ENCODE measurements at regions not wholly inside any gene's neighbourhood (a gene's known extent, or its start where the extent isn't known, plus 50 kb on each side); places are given as distances from the start of the nearest gene placed in this dataset.

DNA sequence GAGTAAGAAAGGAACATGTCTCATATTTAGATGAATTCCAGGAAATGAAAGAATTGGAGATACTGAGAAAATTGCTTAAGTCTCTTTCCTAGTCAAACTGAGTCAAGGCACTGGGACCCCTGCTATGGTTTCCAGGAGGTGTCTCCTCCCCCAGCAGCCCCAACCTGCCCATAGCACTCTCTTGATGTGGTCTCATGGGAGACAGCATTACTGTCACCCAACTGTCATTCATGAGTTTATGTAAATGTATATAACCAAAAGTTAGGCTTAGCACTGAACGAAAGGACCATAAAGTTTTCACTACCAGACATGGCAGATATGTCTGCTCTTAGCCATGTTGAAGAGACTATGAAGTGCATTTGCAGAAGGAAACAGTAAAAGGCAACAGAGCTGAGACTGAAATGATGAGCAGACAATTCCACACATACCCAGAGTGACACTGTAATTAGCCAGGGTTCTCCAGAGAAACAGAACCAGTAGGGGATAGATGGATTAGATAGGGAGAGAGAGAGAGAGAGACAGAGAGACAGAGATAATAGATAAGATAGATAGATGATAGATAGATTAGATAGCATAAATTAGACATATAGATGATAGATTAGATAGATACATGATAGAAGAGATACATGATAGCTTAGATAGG lies 328.1 kb downstream of the BRD1 start:
- Histone ChIP-seq H3K27me3 (replicated peaks; ENCODE audit: control insufficient read depth, insufficient read depth, low read length, poor library complexity, severe bottlenecking) (no peaks in the 10 kb centered on the region), H3K4me1 (ENCODE audit: control insufficient read depth, insufficient read depth, low read length, poor library complexity, severe bottlenecking) (peaks cover 3% of the 10 kb centered on the region), H3K4me3 (ENCODE audit: insufficient read depth, low read depth, low read length, poor library complexity, severe bottlenecking) (no peak overlapping the region), H3K36me3 (ENCODE audit: control insufficient read depth, insufficient read depth, low read length) (no peaks in the 10 kb centered on the region), H3K9me3 (ENCODE audit: control insufficient read depth, low read length) (no peaks in the 10 kb centered on the region), H3K27ac (ENCODE audit: insufficient read depth, low read length, poor library complexity, severe bottlenecking) (no peak overlapping the region)
- DNase-seq = no peak

DNA sequence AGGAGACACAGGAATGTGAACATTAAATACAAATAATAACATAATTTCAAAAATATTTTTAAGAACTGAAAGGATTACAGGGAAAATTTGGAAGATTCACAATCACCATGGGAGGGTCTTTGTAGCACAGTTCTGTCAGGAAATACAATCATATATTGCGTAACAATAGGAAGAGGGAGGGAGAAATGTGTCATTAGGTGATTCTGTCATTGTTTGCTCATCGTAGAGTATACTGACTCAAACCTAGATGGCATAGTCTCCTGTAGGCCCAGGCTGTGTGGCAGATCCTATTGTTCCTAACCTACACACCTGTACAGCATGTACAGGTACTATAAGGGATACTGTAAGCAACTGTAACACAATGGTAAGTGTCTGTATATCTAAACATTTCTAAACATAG lies 330.4 kb downstream of the BRD1 start:
- Histone ChIP-seq H3K4me3 (ENCODE audit: insufficient read depth, low read depth, low read length, poor library complexity, severe bottlenecking) (no peak overlapping the region), H3K4me1 (ENCODE audit: control insufficient read depth, insufficient read depth, low read length, poor library complexity, severe bottlenecking) (peaks cover under 1% of the 10 kb centered on the region), H3K9me3 (ENCODE audit: control insufficient read depth, low read length) (no peaks in the 10 kb centered on the region), H3K27me3 (replicated peaks; ENCODE audit: control insufficient read depth, insufficient read depth, low read length, poor library complexity, severe bottlenecking) (no peaks in the 10 kb centered on the region), H3K36me3 (ENCODE audit: control insufficient read depth, insufficient read depth, low read length) (no peaks in the 10 kb centered on the region), H3K27ac (ENCODE audit: insufficient read depth, low read length, poor library complexity, severe bottlenecking) (no peak overlapping the region)
- no peak for DNase-seq

DNA sequence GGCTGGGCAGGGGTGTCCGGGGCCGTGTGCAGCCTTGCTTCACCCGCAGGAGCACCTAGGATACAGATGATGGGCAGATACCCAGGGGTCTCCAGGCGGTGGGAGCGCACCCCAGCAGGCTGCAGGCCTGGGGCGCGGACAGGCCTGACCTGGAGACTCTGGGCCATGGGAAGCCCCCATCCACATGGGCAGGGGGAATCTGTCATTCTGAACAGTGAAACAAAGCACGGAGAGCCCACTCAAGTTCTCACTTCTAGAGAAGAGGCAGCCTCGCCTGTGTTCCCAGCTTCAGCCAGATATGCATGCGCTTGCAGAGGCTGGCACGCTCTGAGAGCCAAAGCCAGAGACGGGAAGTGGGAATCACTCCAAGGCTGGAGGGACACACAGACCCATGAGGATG lies 333.1 kb downstream of the BRD1 start:
- Histone ChIP-seq H3K36me3 (ENCODE audit: control insufficient read depth, insufficient read depth, low read length) (no peaks in the 10 kb centered on the region), H3K9me3 (ENCODE audit: control insufficient read depth, low read length) (no peaks in the 10 kb centered on the region), H3K27ac (ENCODE audit: insufficient read depth, low read length, poor library complexity, severe bottlenecking) (no peak overlapping the region), H3K4me1 (ENCODE audit: control insufficient read depth, insufficient read depth, low read length, poor library complexity, severe bottlenecking) (no peaks in the 10 kb centered on the region), H3K4me3 (ENCODE audit: insufficient read depth, low read depth, low read length, poor library complexity, severe bottlenecking) (no peak overlapping the region), H3K27me3 (replicated peaks; ENCODE audit: control insufficient read depth, insufficient read depth, low read length, poor library complexity, severe bottlenecking) (no peaks in the 10 kb centered on the region)
- DNase-seq = no peak

DNA sequence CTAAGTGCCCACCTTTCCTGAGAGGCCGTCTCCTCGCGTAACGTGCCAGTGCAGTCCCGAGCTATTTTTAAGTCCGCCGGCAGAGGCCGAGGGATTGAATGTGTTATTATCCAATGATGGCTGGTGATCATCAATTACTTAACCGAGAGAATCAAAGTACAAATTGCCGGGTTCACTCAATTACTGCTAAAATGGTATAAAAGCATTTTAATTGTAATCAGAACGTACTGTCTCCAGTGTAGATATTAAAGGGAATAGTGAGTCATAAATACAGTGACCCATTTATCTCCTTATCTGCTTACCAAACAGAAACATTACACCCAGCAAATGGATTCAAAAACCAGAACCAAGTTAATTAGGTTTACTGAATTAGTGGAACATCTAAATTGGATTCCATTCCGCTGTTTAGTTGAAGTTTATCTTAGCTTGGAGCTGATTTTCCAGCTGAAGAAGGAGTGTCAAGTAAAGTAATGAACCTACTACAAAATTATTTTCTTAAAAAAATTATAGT lies 334.9 kb downstream of the BRD1 start:
- no peaks in the 10 kb centered on the region for H3K4me1 ChIP-seq (ENCODE audit: control insufficient read depth, insufficient read depth, low read length, poor library complexity, severe bottlenecking)
- no peak for DNase-seq
- no peak overlapping the region for H3K27ac ChIP-seq (ENCODE audit: insufficient read depth, low read length, poor library complexity, severe bottlenecking)
- no peaks in the 10 kb centered on the region for H3K9me3 ChIP-seq (ENCODE audit: control insufficient read depth, low read length)
- no peaks in the 10 kb centered on the region for H3K36me3 ChIP-seq (ENCODE audit: control insufficient read depth, insufficient read depth, low read length)
- no peaks in the 10 kb centered on the region for H3K27me3 ChIP-seq (replicated peaks; ENCODE audit: control insufficient read depth, insufficient read depth, low read length, poor library complexity, severe bottlenecking)
- H3K4me3 ChIP-seq (ENCODE audit: insufficient read depth, low read depth, low read length, poor library complexity, severe bottlenecking) = no peak overlapping the region

DNA sequence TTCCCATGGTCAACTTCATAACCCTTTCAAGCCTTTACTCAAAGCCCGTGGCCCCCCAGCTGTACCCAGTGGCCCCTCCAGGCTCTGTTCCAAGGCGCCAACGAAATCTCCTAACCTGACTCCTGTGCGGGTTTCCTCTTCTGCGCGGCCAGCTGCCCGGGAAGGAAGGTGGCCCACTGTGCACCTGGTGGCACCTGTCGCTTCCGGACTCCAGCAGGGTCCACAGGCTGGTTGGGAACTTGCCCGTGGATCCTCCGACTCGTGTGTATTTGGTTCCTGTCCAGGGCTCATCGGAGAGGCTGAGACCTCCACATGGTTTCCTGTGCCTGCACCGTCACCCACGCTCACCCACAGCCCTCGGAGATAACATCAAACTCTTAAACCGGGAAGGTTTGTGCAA lies 335.4 kb downstream of the BRD1 start:
- Histone ChIP-seq H3K27me3 (replicated peaks; ENCODE audit: control insufficient read depth, insufficient read depth, low read length, poor library complexity, severe bottlenecking) (no peaks in the 10 kb centered on the region), H3K4me3 (ENCODE audit: insufficient read depth, low read depth, low read length, poor library complexity, severe bottlenecking) (no peak overlapping the region), H3K27ac (ENCODE audit: insufficient read depth, low read length, poor library complexity, severe bottlenecking) (no peak overlapping the region), H3K4me1 (ENCODE audit: control insufficient read depth, insufficient read depth, low read length, poor library complexity, severe bottlenecking) (no peaks in the 10 kb centered on the region), H3K36me3 (ENCODE audit: control insufficient read depth, insufficient read depth, low read length) (no peaks in the 10 kb centered on the region), H3K9me3 (ENCODE audit: control insufficient read depth, low read length) (no peaks in the 10 kb centered on the region)
- no peak for DNase-seq

DNA sequence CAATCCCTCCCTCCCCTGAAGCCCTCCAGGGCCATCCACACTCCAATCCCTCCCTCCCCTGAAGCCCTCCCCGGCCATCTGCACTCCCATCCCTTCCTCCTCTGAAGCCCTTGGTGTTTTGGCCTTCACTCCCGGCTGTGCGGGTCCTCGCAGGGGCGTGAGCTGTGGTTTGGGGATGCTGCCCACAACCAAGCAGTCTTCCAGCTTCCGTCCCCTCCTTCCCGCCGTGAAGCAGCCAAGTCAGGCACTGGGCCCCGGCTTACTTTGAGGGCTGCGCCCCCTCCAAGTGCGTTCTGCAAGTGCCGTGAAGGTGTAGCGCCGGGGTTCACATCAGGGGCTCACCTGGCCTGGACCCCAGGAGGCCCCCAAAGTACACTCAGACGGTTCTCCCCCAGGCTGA lies 335.9 kb downstream of the BRD1 start:
- Histone ChIP-seq H3K27ac (ENCODE audit: insufficient read depth, low read length, poor library complexity, severe bottlenecking) (no peak overlapping the region), H3K4me1 (ENCODE audit: control insufficient read depth, insufficient read depth, low read length, poor library complexity, severe bottlenecking) (no peaks in the 10 kb centered on the region), H3K36me3 (ENCODE audit: control insufficient read depth, insufficient read depth, low read length) (no peaks in the 10 kb centered on the region), H3K27me3 (replicated peaks; ENCODE audit: control insufficient read depth, insufficient read depth, low read length, poor library complexity, severe bottlenecking) (no peaks in the 10 kb centered on the region), H3K4me3 (ENCODE audit: insufficient read depth, low read depth, low read length, poor library complexity, severe bottlenecking) (no peak overlapping the region), H3K9me3 (ENCODE audit: control insufficient read depth, low read length) (no peaks in the 10 kb centered on the region)
- no peak for DNase-seq

DNA sequence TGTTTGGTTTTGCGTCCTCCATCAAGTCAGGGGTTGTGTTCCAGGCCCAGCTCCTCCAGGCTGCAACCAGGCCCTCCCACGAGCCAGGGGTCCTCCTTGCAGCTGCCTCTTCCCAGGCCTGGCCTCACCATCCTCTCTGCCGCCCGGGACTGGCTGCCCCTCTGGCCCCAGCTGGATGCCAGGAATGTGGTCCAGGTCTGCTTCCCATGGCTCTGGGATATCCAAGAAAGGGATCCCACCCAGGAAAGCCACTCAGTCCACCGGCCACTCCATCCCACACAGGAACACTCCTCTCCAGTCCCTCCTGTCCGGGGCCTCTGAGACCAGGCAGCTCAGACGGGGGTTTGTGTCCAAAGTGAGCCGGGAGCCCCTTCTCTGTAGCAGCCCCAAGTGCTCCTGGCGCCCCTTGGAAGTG lies 336.4 kb downstream of the BRD1 start:
- no peaks in the 10 kb centered on the region for H3K9me3 ChIP-seq (ENCODE audit: control insufficient read depth, low read length)

DNA sequence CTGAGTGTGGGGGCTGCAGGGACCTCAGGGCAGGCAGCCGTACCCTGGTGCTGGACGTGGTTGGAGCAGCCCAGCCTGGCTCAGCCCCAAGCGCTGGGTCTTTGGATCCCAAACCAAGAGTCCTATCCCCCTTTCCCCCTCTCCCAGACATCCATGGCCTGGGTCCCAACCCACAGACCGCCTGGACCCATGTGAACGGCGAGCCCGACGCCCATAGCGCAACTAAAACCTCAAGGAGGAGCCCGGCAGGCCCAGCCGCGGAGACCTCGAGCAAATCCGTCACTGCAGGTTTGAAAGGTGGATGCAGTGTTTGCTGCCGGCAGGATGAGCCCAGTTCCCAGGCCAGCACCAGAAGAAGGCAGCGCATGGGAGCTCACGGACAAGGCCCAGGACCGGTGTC lies 337.0 kb downstream of the BRD1 start:
- no peaks in the 10 kb centered on the region for H3K36me3 ChIP-seq (ENCODE audit: control insufficient read depth, insufficient read depth, low read length)
- no peak for DNase-seq

More for the DNA sequence above, 336.4 kb downstream of the BRD1 start:
- H3K27me3 ChIP-seq (replicated peaks; ENCODE audit: control insufficient read depth, insufficient read depth, low read length, poor library complexity, severe bottlenecking) = no peaks in the 10 kb centered on the region
- no peak overlapping the region for H3K4me3 ChIP-seq (ENCODE audit: insufficient read depth, low read depth, low read length, poor library complexity, severe bottlenecking)
- H3K36me3 ChIP-seq (ENCODE audit: control insufficient read depth, insufficient read depth, low read length) = no peaks in the 10 kb centered on the region
- no peak overlapping the region for H3K27ac ChIP-seq (ENCODE audit: insufficient read depth, low read length, poor library complexity, severe bottlenecking)
- no peaks in the 10 kb centered on the region for H3K4me1 ChIP-seq (ENCODE audit: control insufficient read depth, insufficient read depth, low read length, poor library complexity, severe bottlenecking)
- DNase-seq = no peak

DNA sequence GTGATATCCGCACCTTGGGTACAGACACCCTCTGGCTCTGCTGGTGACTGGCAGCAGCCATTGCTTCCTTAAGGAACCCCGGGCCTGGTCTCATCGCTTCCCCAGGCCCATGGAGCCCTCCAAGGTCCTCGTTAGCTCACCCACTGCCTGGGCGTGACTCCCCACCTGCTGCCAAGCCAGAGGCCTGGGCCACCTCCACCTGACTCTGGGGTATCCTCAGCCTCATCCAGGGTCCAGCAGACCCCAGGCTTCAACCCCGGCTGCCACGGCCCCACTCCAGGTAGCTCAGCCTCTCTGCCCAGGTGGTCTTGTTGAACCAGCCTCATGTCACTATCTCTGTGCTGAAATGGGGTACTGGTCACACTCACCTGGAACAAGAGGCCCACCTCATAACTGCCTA lies 337.9 kb downstream of the BRD1 start:
- no peak for DNase-seq
- H3K4me1 ChIP-seq (ENCODE audit: control insufficient read depth, insufficient read depth, low read length, poor library complexity, severe bottlenecking) = no peaks in the 10 kb centered on the region
- H3K9me3 ChIP-seq (ENCODE audit: control insufficient read depth, low read length) = no peaks in the 10 kb centered on the region

More for the DNA sequence above, 337.0 kb downstream of the BRD1 start:
- H3K9me3 ChIP-seq (ENCODE audit: control insufficient read depth, low read length) = no peaks in the 10 kb centered on the region
- no peaks in the 10 kb centered on the region for H3K27me3 ChIP-seq (replicated peaks; ENCODE audit: control insufficient read depth, insufficient read depth, low read length, poor library complexity, severe bottlenecking)
- no peak overlapping the region for H3K4me3 ChIP-seq (ENCODE audit: insufficient read depth, low read depth, low read length, poor library complexity, severe bottlenecking)
- no peak overlapping the region for H3K27ac ChIP-seq (ENCODE audit: insufficient read depth, low read length, poor library complexity, severe bottlenecking)
- H3K4me1 ChIP-seq (ENCODE audit: control insufficient read depth, insufficient read depth, low read length, poor library complexity, severe bottlenecking) = no peaks in the 10 kb centered on the region

DNA sequence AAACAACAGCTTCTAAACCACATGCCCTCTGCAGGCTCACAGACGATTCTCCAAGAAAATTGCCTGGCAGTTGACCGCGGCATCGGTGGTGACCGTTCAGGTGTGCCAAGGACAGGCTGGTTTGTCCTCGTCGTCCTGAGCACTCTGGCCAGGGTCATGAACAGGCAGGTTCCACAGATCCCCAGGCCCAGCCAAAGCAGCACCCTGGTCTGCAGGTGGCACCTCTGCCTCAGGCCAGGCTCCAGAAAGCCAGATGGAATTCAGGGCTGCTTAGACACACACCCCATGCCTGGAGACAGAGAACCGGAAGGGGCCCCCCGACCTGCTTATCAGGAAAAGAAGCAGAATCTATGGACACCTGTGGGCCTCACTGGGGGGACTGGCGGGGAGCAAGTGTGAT lies 338.7 kb downstream of the BRD1 start:
- H3K4me1 ChIP-seq (ENCODE audit: control insufficient read depth, insufficient read depth, low read length, poor library complexity, severe bottlenecking) = no peaks in the 10 kb centered on the region
- no peak overlapping the region for H3K27ac ChIP-seq (ENCODE audit: insufficient read depth, low read length, poor library complexity, severe bottlenecking)
- no peaks in the 10 kb centered on the region for H3K9me3 ChIP-seq (ENCODE audit: control insufficient read depth, low read length)
- no peaks in the 10 kb centered on the region for H3K36me3 ChIP-seq (ENCODE audit: control insufficient read depth, insufficient read depth, low read length)
- no peak for DNase-seq
- H3K27me3 ChIP-seq (replicated peaks; ENCODE audit: control insufficient read depth, insufficient read depth, low read length, poor library complexity, severe bottlenecking) = no peaks in the 10 kb centered on the region
- H3K4me3 ChIP-seq (ENCODE audit: insufficient read depth, low read depth, low read length, poor library complexity, severe bottlenecking) = no peak overlapping the region

More for the DNA sequence above, 337.9 kb downstream of the BRD1 start:
- Histone ChIP-seq H3K4me3 (ENCODE audit: insufficient read depth, low read depth, low read length, poor library complexity, severe bottlenecking) (no peak overlapping the region), H3K36me3 (ENCODE audit: control insufficient read depth, insufficient read depth, low read length) (no peaks in the 10 kb centered on the region), H3K27ac (ENCODE audit: insufficient read depth, low read length, poor library complexity, severe bottlenecking) (no peak overlapping the region), H3K27me3 (replicated peaks; ENCODE audit: control insufficient read depth, insufficient read depth, low read length, poor library complexity, severe bottlenecking) (no peaks in the 10 kb centered on the region)
